HUDEP-2 (cell line): ENCODE measurements at regions not wholly inside any gene's neighbourhood (a gene's known extent, or its start where the extent isn't known, plus 50 kb on each side); places are given as distances from the start of the nearest gene placed in this dataset.

Experiments
- DNase-seq, 76 experiments: peaks; one replicate each; lab custom pipeline; 2025; ENCODE audit not compliant: unreplicated experiment in 76 of 76; lab: John Stamatoyannopoulos, UW

- DNase-seq: no peak
These were observed 1060.0 kb downstream of the NAALADL2 start for GRCh38 chr3:175919133-175919532.

GRCh38 chr3:175916191-175916934 is 1057.2 kb downstream of the NAALADL2 start:
- no peak for DNase-seq

GRCh38 chr3:175914785-175915184 is 1055.7 kb downstream of the NAALADL2 start:
- no peak for DNase-seq

GRCh38 chr3:175913286-175913685 is 1054.2 kb downstream of the NAALADL2 start:
- no peak for DNase-seq

GRCh38 chr3:175911937-175912336 is 1052.8 kb downstream of the NAALADL2 start:
- DNase-seq: no peak

GRCh38 chr3:175902226-175902625 is 1043.1 kb downstream of the NAALADL2 start:
- no peak for DNase-seq

- no peak for DNase-seq
These were observed 1039.1 kb downstream of the NAALADL2 start for GRCh38 chr3:175898194-175898593.

GRCh38 chr3:175896655-175897054 is 1037.5 kb downstream of the NAALADL2 start:
- no peak for DNase-seq

GRCh38 chr3:175895731-175896130 is 1036.6 kb downstream of the NAALADL2 start:
- DNase-seq: no peak

- no peak for DNase-seq
These were observed 1034.4 kb downstream of the NAALADL2 start for GRCh38 chr3:175893566-175893965.

- DNase-seq: no peak
These were observed 1030.9 kb downstream of the NAALADL2 start for GRCh38 chr3:175890066-175890465.

GRCh38 chr3:175885231-175885766 is 1026.2 kb downstream of the NAALADL2 start:
- DNase-seq: no peak

- DNase-seq: no peak
These were observed 1020.3 kb downstream of the NAALADL2 start for GRCh38 chr3:175879417-175879816.

GRCh38 chr3:175869404-175869803 is 1010.3 kb downstream of the NAALADL2 start:
- no peak for DNase-seq

- DNase-seq: no peak
These were observed 1009.5 kb downstream of the NAALADL2 start for GRCh38 chr3:175868626-175869025.

GRCh38 chr3:175865724-175866123 is 1006.6 kb downstream of the NAALADL2 start:
- DNase-seq: no peak

- DNase-seq: no peak
These were observed 1002.8 kb downstream of the NAALADL2 start for GRCh38 chr3:175861916-175862315.
